Mesothelial cell of epicardium (in vitro differentiated cells): ENCODE measurements at regions not wholly inside any gene's neighbourhood (a gene's known extent, or its start where the extent isn't known, plus 50 kb on each side); places are given as distances from the start of the nearest gene placed in this dataset.
"Not testable (repeated sequence)": the region's sequence is repeated elsewhere in the genome, so short reads cannot be mapped to it uniquely, and the experiment has no call there.

Source experiments
- DNase-seq, 2 experiments: peaks; one replicate each; pipeline ENCODE4 v3.0.0; 2021; ENCODE audit warnings: low spot score in 2 of 2; ENCODE audit not compliant: unreplicated experiment in 2 of 2
- H3K27ac Mint-ChIP-seq: 2 replicates; pipeline ENCODE4 v1.8.0; 2021; ENCODE audit warnings: mixed read lengths
- H3K27me3 Mint-ChIP-seq: 2 replicates; pipeline ENCODE4 v1.8.0; 2021; ENCODE audit warnings: low read depth, mixed read lengths
- H3K36me3 Mint-ChIP-seq: 2 replicates; pipeline ENCODE4 v1.8.0; 2021; ENCODE audit warnings: mixed read lengths
- H3K4me1 Mint-ChIP-seq: 2 replicates; pipeline ENCODE4 v1.8.0; 2021; ENCODE audit warnings: mixed read lengths
- H3K4me3 Mint-ChIP-seq: 2 replicates; pipeline ENCODE4 v1.8.0; 2021; ENCODE audit warnings: mild to moderate bottlenecking, moderate library complexity, mixed read lengths
- H3K9me3 Mint-ChIP-seq: 2 replicates; pipeline ENCODE4 v1.8.0; 2021; ENCODE audit warnings: mixed read lengths

GRCh38 chr22:12384612-12385011 lies 3143.4 kb upstream of the OR11H1 start:
- peaks cover 62% of the 10 kb centered on the region for H3K9me3 Mint-ChIP-seq
- not testable (repeated sequence) for H3K27me3 Mint-ChIP-seq, H3K4me3 Mint-ChIP-seq, H3K4me1 Mint-ChIP-seq, H3K36me3 Mint-ChIP-seq, DNase-seq, H3K27ac Mint-ChIP-seq

- peaks cover 70% of the 10 kb centered on the region for H3K9me3 Mint-ChIP-seq
- not testable (repeated sequence) for DNase-seq, H3K27me3 Mint-ChIP-seq, H3K4me1 Mint-ChIP-seq, H3K36me3 Mint-ChIP-seq, H3K4me3 Mint-ChIP-seq, H3K27ac Mint-ChIP-seq
Observed at GRCh38 chr22:12388824-12389800, 3138.9 kb upstream of the OR11H1 start.

GRCh38 chr22:12397270-12397669 lies 3130.7 kb upstream of the OR11H1 start:
- not testable (repeated sequence) for H3K27me3 Mint-ChIP-seq, H3K27ac Mint-ChIP-seq, H3K36me3 Mint-ChIP-seq, H3K4me3 Mint-ChIP-seq, H3K4me1 Mint-ChIP-seq, DNase-seq
- peaks cover 64% of the 10 kb centered on the region for H3K9me3 Mint-ChIP-seq

GRCh38 chr22:12401942-12402341 lies 3126.1 kb upstream of the OR11H1 start:
- H3K27ac Mint-ChIP-seq, DNase-seq, H3K4me3 Mint-ChIP-seq, H3K27me3 Mint-ChIP-seq, H3K4me1 Mint-ChIP-seq: not testable (repeated sequence)
- Mint-ChIP-seq H3K9me3 (peaks cover 72% of the 10 kb centered on the region), H3K36me3 (peaks cover 18% of the 10 kb centered on the region)

GRCh38 chr22:12402531-12402930 lies 3125.5 kb upstream of the OR11H1 start:
- H3K27me3 Mint-ChIP-seq, H3K27ac Mint-ChIP-seq, H3K4me1 Mint-ChIP-seq, DNase-seq, H3K4me3 Mint-ChIP-seq: not testable (repeated sequence)
- Mint-ChIP-seq H3K36me3 (peaks cover 19% of the 10 kb centered on the region), H3K9me3 (peaks cover 72% of the 10 kb centered on the region)

- H3K27ac Mint-ChIP-seq, H3K4me3 Mint-ChIP-seq, DNase-seq, H3K27me3 Mint-ChIP-seq, H3K4me1 Mint-ChIP-seq, H3K36me3 Mint-ChIP-seq: not testable (repeated sequence)
- H3K9me3 Mint-ChIP-seq = peaks cover 55% of the 10 kb centered on the region
Observed at GRCh38 chr22:12435890-12436289, 3092.1 kb upstream of the OR11H1 start.
